ENCODE measurements at regions not wholly inside any gene's neighbourhood (a gene's known extent, or its start where the extent isn't known, plus 50 kb on each side); places are given as distances from the start of the nearest gene placed in this dataset.

GRCh38 chr7:67777119-67777518, 780.5 kb downstream of the TYW1 start:
- DNase-seq = no peak

GRCh38 chr7:67781841-67782240, 785.2 kb downstream of the TYW1 start:
- DNase-seq = no peak

GRCh38 chr7:67786021-67786420, 789.4 kb downstream of the TYW1 start:
- no peak for DNase-seq

GRCh38 chr7:67788669-67789068, 792.0 kb downstream of the TYW1 start:
- no peak for DNase-seq

- DNase-seq = no peak
Observed at GRCh38 chr7:67791918-67792317, 795.3 kb downstream of the TYW1 start.

GRCh38 chr7:67794544-67794943, 797.9 kb downstream of the TYW1 start:
- no peak for DNase-seq

GRCh38 chr7:67803789-67804188, 807.2 kb downstream of the TYW1 start:
- DNase-seq = no peak

GRCh38 chr7:67805921-67806471, 809.4 kb downstream of the TYW1 start:
- DNase-seq = no peak

- no peak for DNase-seq
Observed at GRCh38 chr7:67807826-67808225, 811.2 kb downstream of the TYW1 start.

GRCh38 chr7:67809586-67809985, 813.0 kb downstream of the TYW1 start:
- DNase-seq = no peak

- DNase-seq = no peak
Observed at GRCh38 chr7:67813621-67814292, 817.1 kb downstream of the TYW1 start.

- no peak for DNase-seq
Observed at GRCh38 chr7:67817481-67817880, 820.8 kb downstream of the TYW1 start.

GRCh38 chr7:67821116-67821515, 824.5 kb downstream of the TYW1 start:
- no peak for DNase-seq

GRCh38 chr7:67823345-67823744, 826.7 kb downstream of the TYW1 start:
- DNase-seq = no peak

- no peak for DNase-seq
Observed at GRCh38 chr7:67825356-67825755, 828.7 kb downstream of the TYW1 start.

- no peak for DNase-seq
Observed at GRCh38 chr7:67841896-67842295, 845.3 kb downstream of the TYW1 start.

- no peak for DNase-seq
Observed at GRCh38 chr7:67842571-67842970, 845.9 kb downstream of the TYW1 start.

GRCh38 chr7:67843001-67843565, 846.5 kb downstream of the TYW1 start:
- no peak for DNase-seq

GRCh38 chr7:67843615-67844014, 847.0 kb downstream of the TYW1 start:
- DNase-seq = no peak

- no peak for DNase-seq
Observed at GRCh38 chr7:67847092-67847787, 850.6 kb downstream of the TYW1 start.

- no peak for DNase-seq
Observed at GRCh38 chr7:67854221-67855178, 857.9 kb downstream of the TYW1 start.

GRCh38 chr7:67855322-67855721, 858.7 kb downstream of the TYW1 start:
- DNase-seq = no peak

- DNase-seq = no peak
Observed at GRCh38 chr7:67856046-67856445, 859.4 kb downstream of the TYW1 start.
